ENCODE measurements at regions not wholly inside any gene's neighbourhood (a gene's known extent, or its start where the extent isn't known, plus 50 kb on each side); places are given as distances from the start of the nearest gene placed in this dataset.

DNA sequence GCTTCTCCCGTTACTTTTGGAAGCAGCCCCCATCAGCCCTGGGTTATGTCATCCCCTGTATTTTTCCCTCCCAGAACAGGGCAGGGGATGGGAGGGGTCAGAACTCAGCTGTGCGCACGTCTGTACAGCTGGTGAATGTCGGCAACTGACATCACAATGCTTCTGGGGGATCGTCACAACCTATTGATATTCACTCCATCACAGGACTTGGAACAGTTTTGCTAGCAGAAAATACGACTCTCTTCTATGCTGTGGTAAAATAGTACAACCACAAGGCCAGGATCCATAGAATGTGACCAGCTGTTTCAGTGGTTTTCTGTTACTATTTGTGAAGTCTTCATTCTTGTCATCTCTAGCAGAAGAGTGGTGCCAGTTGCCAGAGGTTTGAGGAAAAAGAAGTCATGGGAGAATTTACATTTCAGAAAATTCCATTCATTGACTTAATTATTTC, 77.1 kb upstream of the KLF4 start:
- TF ChIP-seq, protein P1, sequence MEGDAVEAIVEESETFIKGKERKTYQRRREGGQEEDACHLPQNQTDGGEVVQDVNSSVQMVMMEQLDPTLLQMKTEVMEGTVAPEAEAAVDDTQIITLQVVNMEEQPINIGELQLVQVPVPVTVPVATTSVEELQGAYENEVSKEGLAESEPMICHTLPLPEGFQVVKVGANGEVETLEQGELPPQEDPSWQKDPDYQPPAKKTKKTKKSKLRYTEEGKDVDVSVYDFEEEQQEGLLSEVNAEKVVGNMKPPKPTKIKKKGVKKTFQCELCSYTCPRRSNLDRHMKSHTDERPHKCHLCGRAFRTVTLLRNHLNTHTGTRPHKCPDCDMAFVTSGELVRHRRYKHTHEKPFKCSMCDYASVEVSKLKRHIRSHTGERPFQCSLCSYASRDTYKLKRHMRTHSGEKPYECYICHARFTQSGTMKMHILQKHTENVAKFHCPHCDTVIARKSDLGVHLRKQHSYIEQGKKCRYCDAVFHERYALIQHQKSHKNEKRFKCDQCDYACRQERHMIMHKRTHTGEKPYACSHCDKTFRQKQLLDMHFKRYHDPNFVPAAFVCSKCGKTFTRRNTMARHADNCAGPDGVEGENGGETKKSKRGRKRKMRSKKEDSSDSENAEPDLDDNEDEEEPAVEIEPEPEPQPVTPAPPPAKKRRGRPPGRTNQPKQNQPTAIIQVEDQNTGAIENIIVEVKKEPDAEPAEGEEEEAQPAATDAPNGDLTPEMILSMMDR (IDR thresholded peaks at IDR 0.05; ENCODE audit: low read depth, low read length) = no peak
- TF ChIP-seq POLR2A (IDR thresholded peaks at IDR 0.05; ENCODE audit: extremely low read depth, insufficient read length) (no peak), MYC (IDR thresholded peaks at IDR 0.05; ENCODE audit: low read depth, low read length) (no peak)
- TF ChIP-seq, protein P2, sequence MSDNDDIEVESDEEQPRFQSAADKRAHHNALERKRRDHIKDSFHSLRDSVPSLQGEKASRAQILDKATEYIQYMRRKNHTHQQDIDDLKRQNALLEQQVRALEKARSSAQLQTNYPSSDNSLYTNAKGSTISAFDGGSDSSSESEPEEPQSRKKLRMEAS (IDR thresholded peaks at IDR 0.05; ENCODE audit: low read depth, low read length) = no peak
